ENCODE measurements at regions not wholly inside any gene's neighbourhood (a gene's known extent, or its start where the extent isn't known, plus 50 kb on each side); places are given as distances from the start of the nearest gene placed in this dataset.
"Not testable (repeated sequence)": the region's sequence is repeated elsewhere in the genome, so short reads cannot be mapped to it uniquely, and the experiment has no call there.

- not testable (repeated sequence) for TF ChIP-seq POLR2A, CTCF (IDR thresholded peaks at IDR 0.05)
These were observed 50.9 kb upstream of the RUBCNL start for GRCh38 chr13:46437808-46438404.

All from upper lobe of left lung (tissue), 4 donors.